Mesodermal cell (in vitro differentiated cells): ENCODE measurements at regions not wholly inside any gene's neighbourhood (a gene's known extent, or its start where the extent isn't known, plus 50 kb on each side); places are given as distances from the start of the nearest gene placed in this dataset.

ENCODE experiments used
- H3K27ac ChIP-seq: 2 replicates; pipeline ENCODE4 v1.7.0; 2013; ENCODE audit warnings: mild to moderate bottlenecking, low read depth, low read length, moderate library complexity; ENCODE audit not compliant: severe bottlenecking
- H3K36me3 ChIP-seq: 2 replicates; pipeline ENCODE4 v1.7.1; 2013; ENCODE audit warnings: mild to moderate bottlenecking, low read length, moderate library complexity; ENCODE audit not compliant: control insufficient read depth, insufficient read depth
- H3K4me1 ChIP-seq: one replicate; pipeline ENCODE4 v1.7.1; 2013; ENCODE audit warnings: mild to moderate bottlenecking, low read length; ENCODE audit not compliant: insufficient read depth, control insufficient read depth, poor library complexity, severe bottlenecking
- H3K4me3 ChIP-seq: 2 replicates; pipeline ENCODE4 v1.7.0; 2013; ENCODE audit warnings: low read length, control low read depth, mild to moderate bottlenecking; ENCODE audit not compliant: insufficient read depth, poor library complexity, severe bottlenecking; ENCODE audit errors: extremely low read depth
- H3K9me3 ChIP-seq: 2 replicates; pipeline ENCODE4 v1.7.1; 2013; ENCODE audit warnings: mild to moderate bottlenecking, low read length, moderate library complexity; ENCODE audit not compliant: control insufficient read depth
- WGBS, 2 experiments: methylation state at CpG; one replicate each; pipeline ENCODE4 v1.1.5; 2013; ENCODE audit warnings: missing lambda C conversion rate in 2 of 2; ENCODE audit not compliant: insufficient coverage in 2 of 2; 5-methylcytosine and 5-hydroxymethylcytosine counted together

DNA sequence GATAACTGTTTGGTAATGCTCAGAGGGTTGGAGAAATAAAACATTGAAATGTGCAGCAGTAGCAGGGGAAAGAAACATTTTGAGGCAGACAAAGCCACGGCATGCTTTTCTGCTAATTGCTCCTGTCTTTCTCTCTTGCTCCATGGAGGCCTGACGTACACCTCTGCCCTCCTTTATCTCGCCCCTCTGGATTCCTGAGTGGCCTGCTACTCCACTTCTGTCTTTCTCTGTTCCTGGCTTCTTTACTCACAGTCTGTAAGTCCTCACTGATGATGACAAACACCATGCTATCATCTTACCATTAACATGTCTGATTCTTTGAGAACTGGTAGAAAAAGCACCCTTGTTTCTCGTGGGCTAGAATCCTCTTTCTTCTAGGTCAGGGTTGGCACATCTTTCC is 392.9 kb downstream of the MEIS1 start:
- Histone ChIP-seq H3K9me3 (no peaks in the 10 kb centered on the region), H3K27ac (peak overlapping the region; percentile 50), H3K36me3 (no peaks in the 10 kb centered on the region), H3K4me3 (no peak overlapping the region), H3K4me1 (peaks cover 4% of the 10 kb centered on the region)
- WGBS, 2 experiments, result 46 to 72% methylated on average over 3 to 4 of the region's 4 CpGs

DNA sequence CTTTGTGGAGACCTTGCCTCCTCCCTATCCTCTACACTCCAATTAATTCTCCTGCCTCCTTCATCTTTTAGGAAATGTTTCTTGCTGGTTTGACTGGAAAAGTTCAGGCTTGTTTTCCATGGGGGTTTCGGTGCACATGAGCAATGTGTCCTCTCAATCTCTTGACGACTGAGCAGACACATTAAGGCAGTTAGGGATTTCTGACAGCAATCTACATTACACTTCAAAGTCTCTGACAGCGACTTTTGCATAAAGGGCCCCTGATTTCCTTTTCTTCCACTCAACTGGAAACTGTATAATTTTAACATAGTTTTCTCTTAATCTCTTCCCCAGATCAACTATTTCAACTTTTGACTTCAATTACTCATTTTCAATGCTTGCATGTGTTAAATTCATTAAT is 394.0 kb downstream of the MEIS1 start:
- WGBS, 2 experiments, result 76 to 94% methylated on average over 2 to 3 of the region's 3 CpGs
- no peaks in the 10 kb centered on the region for H3K9me3 ChIP-seq
- no peak overlapping the region for H3K27ac ChIP-seq
- no peak overlapping the region for H3K4me3 ChIP-seq
- H3K36me3 ChIP-seq, result no peaks in the 10 kb centered on the region
- peaks cover 4% of the 10 kb centered on the region for H3K4me1 ChIP-seq

DNA sequence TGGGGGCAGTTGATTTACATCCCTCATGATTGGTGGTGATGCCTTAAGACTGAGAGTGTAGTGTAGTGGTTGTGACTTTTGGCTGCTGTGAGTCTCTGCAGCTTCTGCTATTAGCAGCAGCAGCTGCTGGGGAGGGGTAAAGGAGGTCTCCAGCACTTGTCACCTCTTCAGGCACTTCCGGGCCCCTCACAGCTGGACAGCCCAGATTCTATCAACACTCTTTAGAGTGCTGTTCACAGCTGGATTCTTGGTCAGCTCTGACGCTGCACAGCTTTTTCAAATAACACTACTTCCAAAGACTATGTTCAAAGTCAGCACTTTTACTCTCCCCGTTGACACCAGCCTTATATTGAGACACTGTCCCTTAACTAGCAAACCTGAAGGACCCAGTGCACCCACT is 396.0 kb downstream of the MEIS1 start:
- 45 to 74% methylated on average over 2 to 3 of the region's 3 CpGs for WGBS, 2 experiments

DNA sequence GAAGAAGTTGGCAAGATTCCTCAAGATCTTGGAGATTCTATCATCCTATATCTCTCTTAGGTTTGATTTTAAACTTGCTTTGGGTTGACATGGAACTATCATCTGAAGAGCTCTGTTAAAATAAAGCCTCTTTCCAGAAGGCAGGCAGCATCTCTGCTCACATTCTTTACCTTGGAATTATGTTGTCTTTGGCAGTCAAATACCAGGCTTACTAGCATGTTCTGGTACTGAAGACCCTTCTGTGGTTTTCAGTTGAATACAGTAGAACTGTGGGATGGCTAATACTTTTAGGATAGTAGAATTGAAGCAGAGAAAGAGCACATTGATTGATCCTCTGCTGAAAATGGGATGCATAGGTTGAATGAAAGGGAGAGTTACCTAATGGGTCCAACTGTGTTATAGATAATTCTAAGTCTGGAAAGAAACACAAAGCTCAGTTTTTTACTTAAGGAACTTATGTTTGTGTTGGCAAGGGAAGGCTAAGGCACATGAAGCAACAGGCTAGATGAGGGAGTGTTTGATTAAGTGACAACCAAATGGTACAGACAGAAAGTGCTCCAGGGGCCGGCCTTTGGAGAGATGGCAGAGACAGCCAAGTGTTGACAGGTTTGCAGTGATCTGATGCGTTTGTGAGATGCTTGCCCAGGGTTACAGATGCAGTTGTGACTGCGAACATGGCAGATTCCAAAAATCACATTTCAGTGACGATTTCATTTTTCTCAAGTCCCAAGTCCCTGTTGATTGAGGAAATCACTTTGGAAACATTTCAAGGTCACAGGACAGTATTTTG is 397.9 kb downstream of the MEIS1 start:
- no peaks in the 10 kb centered on the region for H3K9me3 ChIP-seq
- no peaks in the 10 kb centered on the region for H3K36me3 ChIP-seq
- H3K27ac ChIP-seq, result no peak overlapping the region
- peaks cover 1% of the 10 kb centered on the region for H3K4me1 ChIP-seq
- no peak overlapping the region for H3K4me3 ChIP-seq
- WGBS, 2 experiments, result 77 to 92% methylated on average over 3 to 4 of the region's 4 CpGs

More for the DNA sequence above, 396.0 kb downstream of the MEIS1 start:
- no peak overlapping the region for H3K27ac ChIP-seq
- no peak overlapping the region for H3K4me3 ChIP-seq
- no peaks in the 10 kb centered on the region for H3K36me3 ChIP-seq
- peaks cover 4% of the 10 kb centered on the region for H3K4me1 ChIP-seq
- H3K9me3 ChIP-seq, result no peaks in the 10 kb centered on the region

DNA sequence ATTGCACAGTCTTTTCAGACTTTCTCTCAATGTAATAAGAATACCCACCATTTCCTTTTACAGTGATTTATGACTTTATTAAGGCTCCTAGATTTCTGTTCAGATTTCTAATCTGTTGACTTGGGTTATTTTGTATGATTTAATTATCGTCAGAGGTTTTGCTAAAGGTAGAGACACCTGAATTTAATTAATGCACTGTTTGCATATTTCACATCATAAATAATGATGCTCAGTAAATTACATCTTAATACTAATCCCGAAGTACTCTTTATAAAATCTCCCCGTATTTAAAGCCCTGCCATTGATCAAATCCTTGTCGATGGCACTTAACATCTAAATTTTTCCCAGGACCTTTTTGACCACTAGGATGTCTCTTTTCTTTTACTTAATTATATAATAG is 399.9 kb downstream of the MEIS1 start:
- no peak overlapping the region for H3K27ac ChIP-seq
- H3K4me3 ChIP-seq, result no peak overlapping the region
- no CpG with 5 or more reads among the region's 4 CpGs for WGBS, 2 experiments
- no peaks in the 10 kb centered on the region for H3K4me1 ChIP-seq
- H3K36me3 ChIP-seq, result no peaks in the 10 kb centered on the region
- H3K9me3 ChIP-seq, result no peaks in the 10 kb centered on the region

DNA sequence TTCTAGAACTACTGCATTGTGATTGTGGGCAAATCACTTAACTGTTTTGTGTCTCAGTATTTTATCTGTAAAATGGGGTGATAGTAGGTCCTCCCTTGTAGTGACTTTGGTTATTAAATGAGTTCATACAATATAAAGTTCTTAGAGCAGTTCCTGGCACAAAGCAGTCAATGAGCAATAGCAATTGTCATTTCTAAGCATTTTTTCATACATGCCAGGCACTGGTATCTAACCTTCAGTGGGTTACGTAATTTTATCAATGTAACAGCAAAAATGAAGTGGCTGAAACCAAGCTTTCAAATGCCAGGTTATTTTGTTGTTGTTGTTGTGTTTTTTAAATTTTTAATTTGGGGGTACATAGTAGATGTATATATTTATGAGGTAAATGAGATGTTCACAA is 401.9 kb downstream of the MEIS1 start:
- WGBS, 2 experiments, result 100% methylated on average over 1 of the region's 1 CpG
- H3K4me1 ChIP-seq, result peaks cover 5% of the 10 kb centered on the region

DNA sequence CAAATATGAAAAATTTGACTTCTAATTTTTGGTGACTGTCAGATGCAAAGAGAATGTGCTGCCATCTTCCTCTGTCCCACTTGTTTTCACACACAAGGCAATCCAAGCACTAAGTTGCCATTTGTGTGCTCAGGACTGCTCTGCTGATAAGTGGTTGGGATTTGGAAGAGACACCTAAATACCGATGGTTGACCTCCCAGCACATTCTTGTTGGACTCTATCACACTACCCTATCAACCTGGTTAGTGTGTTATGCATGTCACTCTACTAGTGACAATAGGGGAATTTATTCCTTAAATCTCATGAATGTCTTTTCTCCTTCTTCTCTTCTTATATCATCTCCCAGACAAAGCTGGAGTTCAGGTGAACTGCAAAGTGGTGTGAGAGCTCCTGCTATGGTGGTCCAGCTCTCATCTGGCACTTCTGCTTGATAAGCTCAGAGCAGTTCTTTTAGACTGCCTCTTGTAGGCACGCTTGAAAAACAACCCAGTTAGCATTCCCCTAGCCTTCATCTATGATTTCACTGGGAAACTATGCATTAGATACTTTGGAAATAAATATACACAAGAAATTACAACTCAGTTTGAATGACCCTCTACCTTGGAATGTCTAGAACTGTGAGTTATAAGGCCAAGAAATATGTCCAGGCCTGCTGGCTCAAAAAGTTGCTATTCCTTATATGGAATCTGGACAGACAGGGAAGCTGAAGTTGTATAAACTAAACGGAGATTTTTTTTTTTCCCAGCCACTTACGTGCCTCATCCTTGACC is 404.8 kb downstream of the MEIS1 start:
- Histone ChIP-seq H3K4me3 (no peak overlapping the region), H3K27ac (peak overlapping the region; percentile 51)
- WGBS, 2 experiments, result 83% methylated on average over 2 of the region's 4 CpGs; no CpG with 5 or more reads in 1 of the 2 experiments

More for the DNA sequence above, 401.9 kb downstream of the MEIS1 start:
- no peaks in the 10 kb centered on the region for H3K36me3 ChIP-seq
- no peak overlapping the region for H3K27ac ChIP-seq
- H3K9me3 ChIP-seq, result no peaks in the 10 kb centered on the region
- no peak overlapping the region for H3K4me3 ChIP-seq

DNA sequence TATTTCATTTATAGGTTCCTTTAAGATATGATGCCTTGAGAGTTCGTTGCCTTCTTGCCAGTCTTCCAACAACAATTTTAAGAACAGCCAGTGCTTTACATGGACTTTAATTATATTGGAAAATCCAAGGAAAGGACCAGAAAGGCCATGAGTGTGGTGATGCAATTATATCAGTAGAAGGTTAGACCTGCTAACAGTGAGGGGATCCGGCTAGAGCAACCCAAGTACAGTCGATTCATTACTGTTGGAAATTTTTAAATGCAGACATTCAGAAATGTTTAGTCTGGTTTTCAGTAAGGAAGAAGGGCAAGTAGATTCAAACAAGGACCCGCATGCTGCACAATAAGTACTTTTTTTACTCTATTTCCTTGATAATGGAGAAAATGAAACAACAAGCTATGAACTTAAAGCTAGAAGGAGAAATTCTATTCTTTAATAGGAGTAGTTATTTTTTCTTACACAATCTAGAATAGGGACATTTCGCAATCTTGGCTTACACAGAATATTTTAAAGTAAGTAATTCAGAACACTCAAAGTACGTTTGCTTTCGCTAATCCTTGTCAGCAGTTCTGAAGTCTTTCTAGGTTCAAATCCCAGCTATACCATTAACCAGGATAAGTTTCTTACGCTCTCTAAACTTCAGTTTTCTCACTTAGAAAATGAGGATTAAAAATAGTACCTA is 405.5 kb downstream of the MEIS1 start:
- Histone ChIP-seq H3K4me1 (peaks cover 5% of the 10 kb centered on the region), H3K9me3 (no peaks in the 10 kb centered on the region), H3K36me3 (no peaks in the 10 kb centered on the region), H3K27ac (peak overlapping the region; percentile 51), H3K4me3 (no peak overlapping the region)
- 75 to 83% methylated on average over 1 to 2 of the region's 8 CpGs for WGBS, 2 experiments

More for the DNA sequence above, 404.8 kb downstream of the MEIS1 start:
- peaks cover 5% of the 10 kb centered on the region for H3K4me1 ChIP-seq
- no peaks in the 10 kb centered on the region for H3K9me3 ChIP-seq
- no peaks in the 10 kb centered on the region for H3K36me3 ChIP-seq

DNA sequence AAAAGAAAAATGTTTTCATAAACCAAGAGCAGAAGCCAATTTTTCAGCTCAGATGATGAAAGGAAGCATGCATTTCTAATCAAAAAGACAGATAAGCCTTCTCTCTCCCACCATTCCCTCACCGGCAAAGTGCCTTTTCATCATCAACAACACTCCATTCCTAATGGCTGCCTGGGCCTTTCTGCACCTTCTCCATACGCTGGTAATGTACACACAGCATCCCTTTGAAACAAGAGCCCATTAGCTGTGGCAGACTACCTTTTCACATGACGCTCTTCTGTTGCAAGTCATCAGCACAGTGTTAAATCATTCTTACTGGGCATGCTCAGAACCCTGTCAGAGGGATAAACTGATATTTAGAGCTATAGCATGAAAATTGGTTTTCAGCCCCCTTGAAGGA is 408.9 kb downstream of the MEIS1 start:
- Histone ChIP-seq H3K36me3 (no peaks in the 10 kb centered on the region), H3K4me1 (peaks cover 5% of the 10 kb centered on the region), H3K27ac (no peak overlapping the region), H3K9me3 (no peaks in the 10 kb centered on the region), H3K4me3 (no peak overlapping the region)
- 84 to 85% methylated on average over 2 of the region's 3 CpGs for WGBS, 2 experiments

DNA sequence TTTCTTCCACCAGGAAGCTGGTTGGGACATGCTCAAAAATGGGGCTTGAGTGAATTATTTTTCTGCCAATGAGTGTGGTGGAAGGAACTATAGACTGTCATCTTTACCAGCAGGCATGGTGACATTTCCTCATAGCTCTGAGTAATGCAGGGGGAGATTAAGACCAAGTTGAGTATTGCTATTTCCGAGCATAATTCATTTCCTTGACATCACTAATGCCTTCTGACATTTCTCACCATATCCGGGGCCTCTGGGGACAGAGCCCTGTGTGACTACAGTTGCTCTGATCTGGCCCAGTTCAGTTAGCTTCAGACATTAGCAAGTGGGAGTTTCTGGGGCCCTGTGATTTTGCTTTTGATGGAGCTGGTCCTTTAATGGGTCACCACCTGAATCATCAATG is 410.4 kb downstream of the MEIS1 start:
- H3K4me1 ChIP-seq, result peaks cover 4% of the 10 kb centered on the region
- no peak overlapping the region for H3K27ac ChIP-seq
- WGBS, 2 experiments, result 92% methylated on average over 2 of the region's 2 CpGs; no CpG with 5 or more reads in 1 of the 2 experiments
- no peaks in the 10 kb centered on the region for H3K9me3 ChIP-seq
- H3K36me3 ChIP-seq, result no peaks in the 10 kb centered on the region
- H3K4me3 ChIP-seq, result no peak overlapping the region
